DND-41 (cell line): ENCODE measurements at regions not wholly inside any gene's neighbourhood (a gene's known extent, or its start where the extent isn't known, plus 50 kb on each side); places are given as distances from the start of the nearest gene placed in this dataset.

Experiments used
- ATAC-seq: fragments of 200-7000 bp; cut with Tn5 transposase; 3 replicates; pipeline ENCODE4 v1.9.1; 2021; ENCODE audit warnings: low read depth; ENCODE audit not compliant: insufficient read depth
- DNase-seq: peaks from one replicate; pipeline ENCODE4 v3.0.0-alpha.2; 2020
- H2AFZ ChIP-seq: 2 replicates; pipeline ENCODE4 v1.6.0; 2012; ENCODE audit warnings: low read depth, low read length
- H3K27ac ChIP-seq: 2 replicates; pipeline ENCODE4 v1.5.1; 2012; ENCODE audit warnings: low read length, inconsistent platforms
- H3K27me3 ChIP-seq: fragments of 200-600 bp; sonication (generic); 2 replicates; pipeline ENCODE4 v1.6.0; 2012; ENCODE audit warnings: low read length, mild to moderate bottlenecking, inconsistent platforms; ENCODE audit not compliant: insufficient read depth, poor library complexity
- H3K36me3 ChIP-seq: 2 replicates; pipeline ENCODE4 v1.5.1; 2012; ENCODE audit warnings: low read length, inconsistent platforms; ENCODE audit not compliant: insufficient read depth
- H3K4me1 ChIP-seq: 2 replicates; pipeline ENCODE4 v1.5.1; 2012; ENCODE audit warnings: mild to moderate bottlenecking, low read length; ENCODE audit not compliant: insufficient read depth
- H3K4me2 ChIP-seq: 2 replicates; pipeline ENCODE4 v1.6.0; 2012; ENCODE audit warnings: mild to moderate bottlenecking, moderate library complexity, low read length, inconsistent platforms; ENCODE audit not compliant: insufficient read depth
- H3K4me3 ChIP-seq, 2 experiments: fragments of 200-600 bp in 1 of 2; shearing (Covaris generic) in 1 of 2; 2 replicates each; pipeline ENCODE4 v1.5.1; 2012 to 2016; ENCODE audit warnings: inconsistent platforms in 2 of 2, low read length in 2 of 2, mild to moderate bottlenecking in 2 of 2, low read depth in 1 of 2, moderate library complexity in 1 of 2
- H3K79me2 ChIP-seq: 2 replicates; pipeline ENCODE4 v1.6.0; 2012; ENCODE audit warnings: low read length, inconsistent platforms; ENCODE audit not compliant: insufficient read depth
- H3K9ac ChIP-seq: 2 replicates; pipeline ENCODE4 v1.6.0; 2012; ENCODE audit warnings: low read depth, mild to moderate bottlenecking, inconsistent platforms, low read length, moderate library complexity
- H3K9me3 ChIP-seq: 2 replicates; pipeline ENCODE4 v1.5.1; 2012; ENCODE audit warnings: low read length, moderate library complexity, mild to moderate bottlenecking, inconsistent platforms; ENCODE audit not compliant: insufficient read depth, severe bottlenecking
- H4K20me1 ChIP-seq: 2 replicates; pipeline ENCODE4 v1.6.0; 2012; ENCODE audit warnings: low read length; ENCODE audit not compliant: insufficient read depth
- EZH2 ChIP-seq: IDR thresholded peaks from 3 replicates; pipeline ENCODE4 v1.6.1; 2012; ENCODE audit warnings: borderline replicate concordance, low read depth, mild to moderate bottlenecking, moderate library complexity, low read length, inconsistent platforms; ENCODE audit not compliant: severe bottlenecking
- TF ChIP-seq, protein P1 (sequence below): IDR thresholded peaks from 2 replicates; pipeline ENCODE4 v1.5.1; 2012; ENCODE audit warnings: borderline replicate concordance, low read length, moderate library complexity, mild to moderate bottlenecking; ENCODE audit not compliant: poor library complexity, severe bottlenecking; ENCODE audit errors: extremely low read depth

DNA sequence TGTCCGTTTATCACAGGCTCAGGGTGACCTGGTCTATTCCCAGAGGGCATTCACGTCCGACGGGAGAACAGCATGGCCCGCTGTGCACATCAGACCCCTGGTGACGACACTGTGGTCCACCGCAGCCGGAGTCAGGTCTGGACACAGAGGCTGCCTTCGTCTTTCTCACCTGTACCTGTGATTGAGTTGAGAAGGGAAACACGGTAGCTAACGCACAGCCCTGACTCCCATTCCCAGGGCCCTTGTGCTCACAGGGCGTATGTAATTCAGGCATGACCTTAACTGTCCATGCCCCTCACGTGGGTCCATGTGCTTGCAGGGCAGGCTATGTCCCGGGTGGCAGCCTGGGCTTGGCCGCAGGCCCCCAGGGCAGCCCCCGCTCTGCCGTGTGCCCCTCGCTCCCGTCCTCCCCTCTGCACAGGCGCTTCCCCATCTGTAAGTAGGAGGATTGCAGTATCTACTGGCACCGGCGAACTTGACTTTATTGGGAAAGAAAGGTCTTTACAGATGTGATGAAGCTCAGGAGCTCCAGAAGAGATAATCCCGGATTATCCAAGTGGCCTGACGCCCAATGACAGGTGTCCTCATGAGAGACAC is 221.3 kb upstream of the TCERG1L start:
- no peaks in the 10 kb centered on the region for H3K27me3 ChIP-seq
- no peak overlapping the region for H2AFZ ChIP-seq
- DNase-seq (no peak), ATAC-seq (no peak)
- no peak overlapping the region for H3K4me3 ChIP-seq
- TF ChIP-seq, protein P1, sequence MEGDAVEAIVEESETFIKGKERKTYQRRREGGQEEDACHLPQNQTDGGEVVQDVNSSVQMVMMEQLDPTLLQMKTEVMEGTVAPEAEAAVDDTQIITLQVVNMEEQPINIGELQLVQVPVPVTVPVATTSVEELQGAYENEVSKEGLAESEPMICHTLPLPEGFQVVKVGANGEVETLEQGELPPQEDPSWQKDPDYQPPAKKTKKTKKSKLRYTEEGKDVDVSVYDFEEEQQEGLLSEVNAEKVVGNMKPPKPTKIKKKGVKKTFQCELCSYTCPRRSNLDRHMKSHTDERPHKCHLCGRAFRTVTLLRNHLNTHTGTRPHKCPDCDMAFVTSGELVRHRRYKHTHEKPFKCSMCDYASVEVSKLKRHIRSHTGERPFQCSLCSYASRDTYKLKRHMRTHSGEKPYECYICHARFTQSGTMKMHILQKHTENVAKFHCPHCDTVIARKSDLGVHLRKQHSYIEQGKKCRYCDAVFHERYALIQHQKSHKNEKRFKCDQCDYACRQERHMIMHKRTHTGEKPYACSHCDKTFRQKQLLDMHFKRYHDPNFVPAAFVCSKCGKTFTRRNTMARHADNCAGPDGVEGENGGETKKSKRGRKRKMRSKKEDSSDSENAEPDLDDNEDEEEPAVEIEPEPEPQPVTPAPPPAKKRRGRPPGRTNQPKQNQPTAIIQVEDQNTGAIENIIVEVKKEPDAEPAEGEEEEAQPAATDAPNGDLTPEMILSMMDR, result no peak
- no peak for TF ChIP-seq EZH2
- H3K4me1 ChIP-seq, result no peaks in the 10 kb centered on the region
- H3K9me3 ChIP-seq, result no peaks in the 10 kb centered on the region
- H3K36me3 ChIP-seq, result no peaks in the 10 kb centered on the region
- no peak overlapping the region for H3K9ac ChIP-seq
- no peak overlapping the region for H3K4me2 ChIP-seq
- H3K27ac ChIP-seq, result no peak overlapping the region
- H4K20me1 ChIP-seq, result no peaks in the 10 kb centered on the region; the same call in 1 of the 2 replicates
- no peaks in the 10 kb centered on the region for H3K79me2 ChIP-seq

DNA sequence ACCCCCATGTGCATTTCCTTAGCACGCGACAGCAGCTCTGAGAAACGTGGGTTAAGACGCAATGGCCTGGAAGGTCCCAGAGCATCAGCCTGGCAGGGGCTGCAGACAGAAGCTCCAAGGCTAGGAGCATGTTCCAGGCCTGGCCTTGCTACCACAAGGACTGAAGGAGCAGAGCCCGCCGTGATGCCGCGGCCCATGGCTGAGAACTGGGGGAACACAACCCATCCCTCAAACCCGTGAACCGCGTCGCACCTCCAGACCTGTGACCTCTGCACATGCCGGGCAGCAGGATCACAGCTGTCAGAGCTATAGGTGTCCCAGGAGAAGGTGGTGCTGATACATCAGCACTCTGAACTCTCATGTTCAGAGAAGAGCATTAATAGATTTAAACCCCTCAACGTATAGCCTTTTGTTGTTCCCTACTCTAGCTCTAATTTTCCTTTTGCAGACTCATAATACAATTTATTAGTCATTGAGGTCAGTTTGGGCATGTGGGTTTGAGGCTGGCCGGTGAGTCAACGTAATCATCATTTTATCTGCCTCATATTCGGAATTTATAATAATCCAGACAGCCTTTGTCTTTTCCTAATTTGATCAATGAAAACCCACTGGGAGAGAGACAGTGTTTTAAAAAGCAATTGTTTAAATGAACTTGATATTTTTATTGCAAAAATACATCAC is 222.5 kb upstream of the TCERG1L start:
- Histone ChIP-seq H3K79me2 (no peaks in the 10 kb centered on the region), H3K4me2 (no peak overlapping the region), H3K4me3 (no peak overlapping the region), H3K36me3 (no peaks in the 10 kb centered on the region), H3K9me3 (no peaks in the 10 kb centered on the region), H4K20me1 (no peaks in the 10 kb centered on the region; the same call in 1 of the 2 replicates), H3K27me3 (no peaks in the 10 kb centered on the region), H3K9ac (no peak overlapping the region), H2AFZ (no peak overlapping the region), H3K4me1 (no peaks in the 10 kb centered on the region), H3K27ac (no peak overlapping the region)
- ATAC-seq, result no peak
- DNase-seq, result no peak
- no peak for TF ChIP-seq EZH2
- TF ChIP-seq, protein P1, result no peak

DNA sequence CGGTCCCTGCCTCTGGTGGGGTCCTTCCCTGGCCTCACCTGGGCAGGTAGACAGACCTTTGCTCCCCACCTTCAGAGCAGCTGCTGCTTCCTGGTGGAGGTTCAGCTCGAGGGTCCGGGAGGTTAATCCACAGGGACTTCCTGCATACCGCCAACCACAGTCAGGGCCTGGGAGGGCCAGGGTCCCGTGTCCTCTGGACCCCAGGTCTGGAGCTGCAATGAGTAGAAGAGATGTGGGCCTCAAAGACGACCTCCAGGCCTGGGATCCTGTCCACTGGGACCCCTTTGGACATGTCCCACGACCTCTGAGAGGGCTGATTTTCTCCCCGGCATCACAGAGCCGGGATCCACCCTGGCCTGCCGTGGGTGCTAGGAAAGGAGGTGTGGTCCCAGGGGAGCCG is 223.3 kb upstream of the TCERG1L start:
- H2AFZ ChIP-seq, result no peak overlapping the region
- TF ChIP-seq EZH2, result no peak
- TF ChIP-seq, protein P1, result no peak
- ATAC-seq (no peak), DNase-seq (no peak)
- H3K36me3 ChIP-seq, result no peaks in the 10 kb centered on the region
- no peaks in the 10 kb centered on the region for H3K4me1 ChIP-seq
- no peaks in the 10 kb centered on the region for H3K27me3 ChIP-seq
- no peaks in the 10 kb centered on the region for H3K79me2 ChIP-seq
- no peak overlapping the region for H3K9ac ChIP-seq
- no peak overlapping the region for H3K27ac ChIP-seq
- H3K4me2 ChIP-seq, result no peak overlapping the region
- no peaks in the 10 kb centered on the region; the same call in 1 of the 2 replicates for H4K20me1 ChIP-seq
- no peak overlapping the region for H3K4me3 ChIP-seq
- no peaks in the 10 kb centered on the region for H3K9me3 ChIP-seq
